GM19023 (cell line): ENCODE measurements at regions not wholly inside any gene's neighbourhood (a gene's known extent, or its start where the extent isn't known, plus 50 kb on each side); places are given as distances from the start of the nearest gene placed in this dataset.
"Not testable (repeated sequence)": the region's sequence is repeated elsewhere in the genome, so short reads cannot be mapped to it uniquely, and the experiment has no call there.

Experiments used
- ATAC-seq: cut with Tn5 transposase; IDR thresholded peaks from one replicate; pipeline ENCODE4 v1.9.1; 2021; ENCODE audit warnings: mild to moderate bottlenecking, moderate library complexity; ENCODE audit not compliant: unreplicated experiment

DNA sequence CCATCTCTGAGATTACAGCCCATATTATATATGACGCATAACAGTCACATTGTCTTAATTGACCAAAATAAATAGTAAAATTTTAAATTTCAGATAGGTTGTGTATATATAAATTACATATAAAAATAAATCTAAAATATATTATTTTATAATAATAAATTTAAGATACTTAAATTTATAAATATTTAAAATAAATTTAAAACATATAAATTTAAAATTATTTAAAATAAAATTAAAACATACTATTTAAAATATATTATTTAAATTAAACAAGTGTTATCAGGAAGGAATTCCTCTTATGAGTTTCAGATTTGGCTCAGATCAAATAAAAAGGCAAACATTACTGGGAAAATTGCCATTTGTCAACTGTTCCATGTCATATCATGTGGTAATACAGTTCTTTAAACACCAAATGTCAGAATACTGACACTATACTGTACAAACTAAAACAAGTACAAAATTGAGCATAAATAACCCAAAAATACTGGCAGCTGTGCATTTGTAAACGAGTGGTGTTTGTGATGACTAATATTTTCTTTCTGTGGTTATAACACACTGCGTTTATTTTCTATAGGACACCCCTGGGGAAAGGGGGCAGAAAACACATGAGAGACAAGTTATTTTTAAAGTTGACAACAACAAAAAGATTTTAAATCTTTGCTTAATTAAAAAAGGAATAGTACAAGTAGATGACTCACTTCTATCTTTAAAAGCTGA is 71.3 kb upstream of the DGKB start:
- no peak for ATAC-seq

DNA sequence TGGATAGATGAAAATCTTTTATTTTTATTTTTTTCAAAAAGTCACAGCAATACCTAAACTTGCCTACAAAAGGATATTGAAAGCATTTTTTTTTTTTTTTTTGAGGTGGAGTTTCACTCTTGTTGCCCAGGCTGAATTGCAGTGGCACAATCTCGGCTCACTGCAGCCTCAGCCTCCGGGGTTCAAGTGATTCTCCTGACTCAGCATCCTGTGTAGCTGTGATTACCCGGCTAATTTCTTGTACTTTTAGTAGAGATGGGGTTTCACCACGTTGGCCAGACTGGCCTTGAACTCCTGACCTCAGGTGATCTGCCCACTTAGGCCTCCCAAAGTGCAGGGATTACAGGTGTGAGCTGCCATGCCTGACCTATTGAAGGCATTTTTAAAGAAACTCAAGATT is 69.1 kb upstream of the DGKB start:
- ATAC-seq, result not testable (repeated sequence)

GRCh38 chr7:14967376-14967775 is 64.8 kb upstream of the DGKB start:
- not testable (repeated sequence) for ATAC-seq

GRCh38 chr7:14962778-14963177 is 60.2 kb upstream of the DGKB start:
- no peak for ATAC-seq

DNA sequence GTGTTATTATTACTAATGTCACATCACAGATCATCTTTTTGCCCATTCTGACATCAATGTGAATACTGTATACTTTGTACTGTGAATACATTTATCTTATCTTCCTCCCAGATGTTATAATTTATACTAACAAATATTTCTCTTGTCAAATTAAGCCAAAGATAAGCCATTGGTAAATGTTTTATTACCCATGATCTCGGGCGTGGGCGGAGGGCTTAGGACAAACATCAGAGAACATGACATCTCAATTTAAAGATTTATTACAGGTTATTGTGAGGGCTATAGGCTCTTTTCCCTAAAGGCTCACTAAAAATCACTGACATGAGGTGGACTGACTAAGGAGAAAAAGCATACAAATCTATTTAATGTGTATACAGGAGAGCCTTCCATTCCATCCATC is 58.2 kb upstream of the DGKB start:
- ATAC-seq, result no peak

GRCh38 chr7:14959339-14959738 is 56.8 kb upstream of the DGKB start:
- ATAC-seq, result no peak

- no peak for ATAC-seq
Measured at GRCh38 chr7:14954035-14954434, 51.5 kb upstream of the DGKB start.
